Activated CD4-positive, alpha-beta T cell treated with anti-CD3 and anti-CD28 coated beads, Interleukin-2, amount 10 ng/mL, durations not matched to agents 7 days and 5 days (primary cell): ENCODE measurements at regions not wholly inside any gene's neighbourhood (a gene's known extent, or its start where the extent isn't known, plus 50 kb on each side); places are given as distances from the start of the nearest gene placed in this dataset.

Source experiments
- CTCF ChIA-PET: fragments of 350-600 bp; sonication (Branson Sonifier 250); formaldehyde crosslinking; loops from one replicate; lab custom pipeline; 2021; ENCODE audit warnings: antibody characterized with exemption; lab: Charles Lee
- POLR2A ChIA-PET: fragments of 350-600 bp; sonication (Branson Sonifier 250); formaldehyde crosslinking; loops from one replicate; lab custom pipeline; 2021; ENCODE audit warnings: antibody characterized with exemption; lab: Charles Lee
- DNase-seq: peaks from one replicate; pipeline ENCODE4 v3.0.0-alpha.2; 2020
- H3K27ac Mint-ChIP-seq: one replicate; pipeline ENCODE4 v1.8.0; 2021; ENCODE audit warnings: mild to moderate bottlenecking, moderate library complexity, mixed read lengths
- H3K27me3 Mint-ChIP-seq: one replicate; pipeline ENCODE4 v1.8.0; 2021; ENCODE audit warnings: mixed read lengths
- H3K36me3 Mint-ChIP-seq: one replicate; pipeline ENCODE4 v1.8.0; 2021; ENCODE audit warnings: low read depth, mixed read lengths
- H3K4me1 Mint-ChIP-seq: one replicate; pipeline ENCODE4 v1.8.0; 2021; ENCODE audit warnings: mixed read lengths
- H3K4me3 Mint-ChIP-seq: one replicate; pipeline ENCODE4 v1.8.0; 2021; ENCODE audit warnings: mild to moderate bottlenecking, moderate library complexity, mixed read lengths
- H3K9me3 Mint-ChIP-seq: one replicate; pipeline ENCODE4 v1.8.0; 2021; ENCODE audit warnings: mixed read lengths

DNA sequence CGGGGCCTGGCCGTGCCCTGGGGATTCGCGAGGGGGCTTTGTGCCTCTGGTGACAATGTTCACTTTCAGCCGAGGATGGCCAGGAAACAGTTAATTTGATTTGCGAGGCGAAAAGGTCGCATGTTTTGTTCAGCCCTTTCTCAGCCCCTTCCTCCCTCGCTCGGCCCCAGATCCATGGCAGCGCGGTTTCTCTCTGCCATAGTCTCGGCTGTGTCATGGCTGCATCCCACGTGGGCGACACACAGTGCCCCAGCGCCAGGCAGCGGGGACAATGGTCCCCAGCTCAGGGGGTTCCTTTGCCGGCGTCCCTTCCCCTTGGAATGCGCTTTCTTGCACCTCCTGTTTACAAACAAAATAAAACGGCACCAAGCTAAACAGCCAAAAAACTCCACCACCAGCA is 370.3 kb upstream of the IRX2 start:
- no peak for DNase-seq
- ChIA-PET POLR2A (no interaction called here), CTCF (no interaction called here)
- H3K4me1 Mint-ChIP-seq: no peaks in the 10 kb centered on the region
- H3K4me3 Mint-ChIP-seq: no peak overlapping the region
- H3K9me3 Mint-ChIP-seq: no peaks in the 10 kb centered on the region
- peaks cover 47% of the 10 kb centered on the region for H3K27me3 Mint-ChIP-seq
- H3K36me3 Mint-ChIP-seq: no peaks in the 10 kb centered on the region
- no peak overlapping the region for H3K27ac Mint-ChIP-seq

DNA sequence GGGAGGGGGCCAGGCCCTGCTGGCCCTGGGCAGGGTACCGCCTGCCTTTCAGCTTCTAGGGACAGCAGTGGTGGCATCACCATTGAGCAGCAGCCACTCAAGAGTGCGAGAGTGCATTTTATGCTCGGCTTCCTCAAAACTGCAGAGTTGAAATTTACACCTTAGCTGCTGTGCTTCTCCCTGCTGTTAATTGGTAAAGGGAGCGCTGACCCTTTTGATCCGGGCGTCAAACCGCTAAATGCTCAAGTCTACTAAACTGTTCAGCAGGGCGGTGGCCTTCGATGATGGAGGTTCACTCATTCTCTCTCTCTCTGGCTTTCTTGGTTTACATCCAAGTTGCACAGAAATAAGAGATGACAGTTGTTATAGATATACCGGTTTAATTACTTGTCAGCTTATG is 368.6 kb upstream of the IRX2 start:
- H3K27me3 Mint-ChIP-seq: peaks cover 54% of the 10 kb centered on the region
- H3K9me3 Mint-ChIP-seq: no peaks in the 10 kb centered on the region
- no peaks in the 10 kb centered on the region for H3K36me3 Mint-ChIP-seq
- H3K27ac Mint-ChIP-seq: no peak overlapping the region
- no peak overlapping the region for H3K4me3 Mint-ChIP-seq
- no peak for DNase-seq
- POLR2A ChIA-PET: no interaction called here
- CTCF ChIA-PET: no interaction called here
- H3K4me1 Mint-ChIP-seq: no peaks in the 10 kb centered on the region

DNA sequence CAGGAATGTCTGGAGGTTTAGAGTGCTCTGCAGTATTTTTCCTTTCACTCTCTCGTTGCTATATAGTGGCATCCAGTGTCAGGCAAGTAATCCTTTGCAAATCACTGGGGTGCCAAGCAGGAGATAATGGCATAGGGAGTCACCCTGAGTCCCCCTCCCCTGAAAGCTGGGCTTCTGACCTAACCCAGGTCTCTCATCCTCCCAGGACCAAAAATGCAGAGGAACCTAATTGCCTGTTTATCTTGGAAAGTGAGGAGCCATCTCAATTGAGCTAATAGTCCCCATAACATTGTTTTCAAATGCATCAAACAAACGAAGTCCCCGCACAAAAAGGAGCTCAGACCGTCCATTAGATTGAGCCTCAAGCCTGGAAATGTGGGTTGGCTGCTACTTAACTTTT is 368.0 kb upstream of the IRX2 start:
- CTCF ChIA-PET: no interaction called here
- Mint-ChIP-seq H3K27ac (no peak overlapping the region), H3K4me3 (no peak overlapping the region), H3K27me3 (peaks cover 54% of the 10 kb centered on the region), H3K36me3 (no peaks in the 10 kb centered on the region), H3K4me1 (no peaks in the 10 kb centered on the region), H3K9me3 (peaks cover under 1% of the 10 kb centered on the region)
- no peak for DNase-seq
- POLR2A ChIA-PET: no interaction called here

- H3K4me3 Mint-ChIP-seq: no peak overlapping the region
- no peaks in the 10 kb centered on the region for H3K36me3 Mint-ChIP-seq
- peaks cover 5% of the 10 kb centered on the region for H3K9me3 Mint-ChIP-seq
- peaks cover 53% of the 10 kb centered on the region for H3K27me3 Mint-ChIP-seq
- ChIA-PET CTCF (no interaction called here), POLR2A (no interaction called here)
- no peak overlapping the region for H3K27ac Mint-ChIP-seq
- H3K4me1 Mint-ChIP-seq: no peaks in the 10 kb centered on the region
- DNase-seq: no peak
These were observed 366.9 kb upstream of the IRX2 start for GRCh38 chr5:3118340-3118739.

- ChIA-PET POLR2A (no interaction called here), CTCF (no interaction called here)
- Mint-ChIP-seq H3K9me3 (peaks cover 5% of the 10 kb centered on the region), H3K4me1 (no peaks in the 10 kb centered on the region), H3K27me3 (peaks cover 39% of the 10 kb centered on the region), H3K4me3 (no peak overlapping the region), H3K36me3 (no peaks in the 10 kb centered on the region), H3K27ac (no peak overlapping the region)
- DNase-seq: no peak
These were observed 364.9 kb upstream of the IRX2 start for GRCh38 chr5:3116366-3116765.

DNA sequence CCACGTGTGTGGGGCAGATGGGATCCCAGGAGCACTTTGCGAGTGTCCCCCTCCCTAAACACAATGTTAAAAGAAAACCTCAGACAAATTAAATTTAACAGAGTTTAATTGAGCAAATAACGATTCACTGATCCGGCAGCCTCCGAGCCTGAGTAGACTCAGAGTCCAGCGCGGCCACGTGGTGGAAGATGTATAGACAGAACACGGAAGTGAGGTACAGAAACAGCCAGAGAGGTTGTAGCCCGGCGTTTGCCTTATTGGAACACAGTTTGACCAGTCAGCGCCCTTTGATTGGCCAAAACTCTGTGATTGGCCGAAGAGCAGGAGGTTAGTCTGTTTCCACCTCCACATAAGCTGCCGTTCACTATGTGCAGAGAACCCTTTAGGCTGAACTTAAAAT is 363.0 kb upstream of the IRX2 start:
- no peak overlapping the region for H3K4me3 Mint-ChIP-seq
- no peak for DNase-seq
- CTCF ChIA-PET: no interaction called here
- H3K27ac Mint-ChIP-seq: no peak overlapping the region
- POLR2A ChIA-PET: no interaction called here
- H3K27me3 Mint-ChIP-seq: peaks cover 31% of the 10 kb centered on the region
- no peaks in the 10 kb centered on the region for H3K4me1 Mint-ChIP-seq
- peaks cover 5% of the 10 kb centered on the region for H3K9me3 Mint-ChIP-seq
- H3K36me3 Mint-ChIP-seq: no peaks in the 10 kb centered on the region

GRCh38 chr5:3110371-3110770 is 358.9 kb upstream of the IRX2 start:
- H3K4me1 Mint-ChIP-seq: no peaks in the 10 kb centered on the region

GRCh38 chr5:3107156-3107611 is 355.7 kb upstream of the IRX2 start:
- H3K27ac Mint-ChIP-seq: no peak overlapping the region
- H3K4me3 Mint-ChIP-seq: no peak overlapping the region
- H3K9me3 Mint-ChIP-seq: no peaks in the 10 kb centered on the region
- DNase-seq: no peak
- CTCF ChIA-PET: no interaction called here
- POLR2A ChIA-PET: no interaction called here
- no peaks in the 10 kb centered on the region for H3K36me3 Mint-ChIP-seq
- H3K27me3 Mint-ChIP-seq: peaks cover 14% of the 10 kb centered on the region
- no peaks in the 10 kb centered on the region for H3K4me1 Mint-ChIP-seq

More at GRCh38 chr5:3110371-3110770, 358.9 kb upstream of the IRX2 start:
- no peaks in the 10 kb centered on the region for H3K27me3 Mint-ChIP-seq
- no peak for DNase-seq
- ChIA-PET POLR2A (no interaction called here), CTCF (no interaction called here)
- no peak overlapping the region for H3K27ac Mint-ChIP-seq
- no peak overlapping the region for H3K4me3 Mint-ChIP-seq
- H3K36me3 Mint-ChIP-seq: no peaks in the 10 kb centered on the region
- H3K9me3 Mint-ChIP-seq: peaks cover 5% of the 10 kb centered on the region

DNA sequence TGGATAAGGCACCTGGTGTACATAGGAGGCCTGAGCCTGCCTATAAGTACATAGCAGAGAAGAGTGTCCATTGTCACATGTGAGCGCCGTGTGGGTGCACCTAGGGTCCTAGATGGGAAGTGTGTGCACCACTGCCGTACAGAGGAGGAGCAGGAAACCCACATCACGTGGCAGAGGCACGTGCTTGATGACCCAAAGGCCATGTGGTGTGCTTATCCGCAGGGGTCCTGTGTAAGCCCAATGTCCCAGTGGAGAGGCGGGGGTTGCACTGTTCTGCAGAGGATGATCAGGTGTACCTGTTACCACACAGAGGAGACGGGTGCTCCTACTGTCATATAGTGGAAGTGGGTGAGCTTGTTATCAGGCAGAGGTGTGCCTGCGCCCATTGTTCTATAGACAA is 354.1 kb upstream of the IRX2 start:
- H3K27ac Mint-ChIP-seq: no peak overlapping the region
- no peaks in the 10 kb centered on the region for H3K4me1 Mint-ChIP-seq
- no peak for DNase-seq
- H3K36me3 Mint-ChIP-seq: no peaks in the 10 kb centered on the region
- CTCF ChIA-PET: no interaction called here
- H3K4me3 Mint-ChIP-seq: no peak overlapping the region
- peaks cover 14% of the 10 kb centered on the region for H3K27me3 Mint-ChIP-seq
- H3K9me3 Mint-ChIP-seq: no peaks in the 10 kb centered on the region
- POLR2A ChIA-PET: no interaction called here

DNA sequence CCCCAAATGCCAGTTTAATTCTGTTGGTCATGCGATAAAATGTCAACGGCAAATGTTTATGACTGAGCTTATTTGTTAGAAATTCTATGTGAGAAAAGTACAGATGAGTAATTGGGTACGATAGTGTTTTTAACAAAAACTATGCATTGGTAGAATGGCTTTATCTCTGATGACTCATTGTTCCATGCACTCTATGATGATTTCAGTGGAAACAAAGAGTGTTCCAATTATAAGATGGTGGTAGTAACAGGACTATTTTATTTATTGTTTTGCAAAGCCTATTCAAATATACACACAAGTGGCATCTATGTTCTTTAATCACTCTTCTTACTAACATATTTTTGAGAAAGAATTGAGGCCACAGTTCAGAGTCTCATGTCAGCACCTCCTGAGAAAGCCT is 353.7 kb upstream of the IRX2 start:
- POLR2A ChIA-PET: no interaction called here
- H3K36me3 Mint-ChIP-seq: no peaks in the 10 kb centered on the region
- peaks cover 14% of the 10 kb centered on the region for H3K27me3 Mint-ChIP-seq
- H3K4me3 Mint-ChIP-seq: no peak overlapping the region
- no peak overlapping the region for H3K27ac Mint-ChIP-seq
- CTCF ChIA-PET: no interaction called here
- no peaks in the 10 kb centered on the region for H3K4me1 Mint-ChIP-seq
- DNase-seq: no peak
- H3K9me3 Mint-ChIP-seq: no peaks in the 10 kb centered on the region

DNA sequence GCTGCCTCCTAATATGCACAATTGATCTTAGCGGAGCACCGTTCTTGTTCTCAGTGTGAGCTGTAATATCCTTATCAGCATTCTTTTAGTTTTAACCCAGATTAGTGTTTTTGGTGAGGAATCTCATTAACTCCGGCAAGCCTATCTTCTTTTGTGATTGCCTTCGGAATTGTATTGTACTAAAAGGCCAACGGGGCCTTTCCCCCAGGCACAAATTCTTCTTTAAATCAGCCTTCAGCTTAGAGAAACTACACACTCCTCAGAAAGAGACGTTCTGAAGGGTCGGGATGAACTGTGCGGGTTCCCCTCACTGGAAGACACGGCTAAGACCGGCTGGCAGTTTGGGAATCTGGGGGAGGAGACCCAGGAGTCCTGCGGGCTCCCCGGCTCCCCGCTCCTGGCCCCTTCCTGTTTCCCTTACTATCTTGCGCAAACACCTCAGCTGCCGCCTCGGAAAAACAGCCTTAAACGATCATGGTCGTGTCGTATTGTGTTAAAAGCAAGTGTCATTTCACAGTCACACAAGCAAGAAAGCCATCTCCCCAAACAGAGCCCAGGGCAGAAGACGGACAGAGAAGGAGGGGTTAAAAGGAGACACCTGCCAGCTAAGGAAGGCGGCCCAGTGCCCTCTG is 353.1 kb upstream of the IRX2 start:
- Mint-ChIP-seq H3K36me3 (no peaks in the 10 kb centered on the region), H3K27me3 (peaks cover 14% of the 10 kb centered on the region), H3K4me3 (no peak overlapping the region), H3K4me1 (no peaks in the 10 kb centered on the region), H3K9me3 (no peaks in the 10 kb centered on the region), H3K27ac (no peak overlapping the region)
- POLR2A ChIA-PET: no interaction called here
- DNase-seq: no peak
- CTCF ChIA-PET: no interaction called here

- peaks cover 14% of the 10 kb centered on the region for H3K27me3 Mint-ChIP-seq
- DNase-seq: no peak
- POLR2A ChIA-PET: no interaction called here
- H3K36me3 Mint-ChIP-seq: no peaks in the 10 kb centered on the region
- no peak overlapping the region for H3K4me3 Mint-ChIP-seq
- no peak overlapping the region for H3K27ac Mint-ChIP-seq
- no peaks in the 10 kb centered on the region for H3K4me1 Mint-ChIP-seq
- CTCF ChIA-PET: no interaction called here
- H3K9me3 Mint-ChIP-seq: no peaks in the 10 kb centered on the region
These were observed 351.9 kb upstream of the IRX2 start for GRCh38 chr5:3103262-3103811.

GRCh38 chr5:3102531-3102930 is 351.1 kb upstream of the IRX2 start:
- H3K4me1 Mint-ChIP-seq: no peaks in the 10 kb centered on the region
- no peak overlapping the region for H3K27ac Mint-ChIP-seq
- CTCF ChIA-PET: no interaction called here
- no peak for DNase-seq
- H3K4me3 Mint-ChIP-seq: no peak overlapping the region
- H3K36me3 Mint-ChIP-seq: no peaks in the 10 kb centered on the region
- POLR2A ChIA-PET: no interaction called here
- no peaks in the 10 kb centered on the region for H3K9me3 Mint-ChIP-seq
- peaks cover 14% of the 10 kb centered on the region for H3K27me3 Mint-ChIP-seq

- peaks cover 2% of the 10 kb centered on the region for H3K9me3 Mint-ChIP-seq
- H3K4me3 Mint-ChIP-seq: no peak overlapping the region
- ChIA-PET POLR2A (no interaction called here), CTCF (no interaction called here)
- peaks cover 14% of the 10 kb centered on the region for H3K27me3 Mint-ChIP-seq
- no peaks in the 10 kb centered on the region for H3K36me3 Mint-ChIP-seq
- no peak overlapping the region for H3K27ac Mint-ChIP-seq
- no peaks in the 10 kb centered on the region for H3K4me1 Mint-ChIP-seq
- no peak for DNase-seq
These were observed 350.1 kb upstream of the IRX2 start for GRCh38 chr5:3101561-3101960.
